Anterior cingulate cortex (tissue), 58 donors: ENCODE measurements at regions not wholly inside any gene's neighbourhood (a gene's known extent, or its start where the extent isn't known, plus 50 kb on each side); places are given as distances from the start of the nearest gene placed in this dataset.

Experiments
- DNase-seq, 58 donors: peaks; one replicate each; lab custom pipeline; 2025; lab: John Stamatoyannopoulos, UW

DNA sequence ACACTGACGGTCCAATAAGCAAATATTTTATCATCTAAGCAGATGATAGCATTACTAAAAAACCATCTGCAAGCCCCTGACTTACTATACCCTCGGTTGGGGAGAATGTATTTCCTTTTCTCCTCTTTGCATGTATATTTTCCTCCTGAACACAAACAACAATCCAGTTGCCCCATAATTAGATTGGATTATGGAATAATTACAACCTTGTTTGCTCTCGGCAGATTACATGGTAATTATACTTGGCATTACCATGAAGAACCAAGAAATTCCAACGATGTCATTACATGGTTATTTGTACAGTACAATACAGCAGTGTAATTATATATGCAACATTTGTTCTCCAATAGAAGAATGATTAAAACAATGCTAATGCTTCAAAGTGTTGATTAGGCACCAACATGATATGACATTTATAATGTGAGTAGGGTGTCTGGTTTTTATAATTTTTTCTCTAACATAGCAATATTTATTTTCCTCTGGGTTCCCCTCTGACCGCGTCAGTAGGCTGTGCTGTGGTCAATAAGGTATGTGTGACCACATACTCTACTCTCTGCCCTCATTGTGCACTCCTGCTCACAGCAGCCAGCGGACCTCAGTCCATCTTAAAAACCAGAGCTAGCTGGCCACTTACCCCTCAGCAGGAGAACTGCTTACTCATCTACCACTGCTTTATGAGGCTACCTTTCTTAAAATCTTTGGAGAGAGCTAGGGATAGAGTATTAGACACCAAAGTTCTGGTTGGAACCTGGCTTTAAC is 176.1 kb downstream of the INSIG2 start:
- no peak for DNase-seq

DNA sequence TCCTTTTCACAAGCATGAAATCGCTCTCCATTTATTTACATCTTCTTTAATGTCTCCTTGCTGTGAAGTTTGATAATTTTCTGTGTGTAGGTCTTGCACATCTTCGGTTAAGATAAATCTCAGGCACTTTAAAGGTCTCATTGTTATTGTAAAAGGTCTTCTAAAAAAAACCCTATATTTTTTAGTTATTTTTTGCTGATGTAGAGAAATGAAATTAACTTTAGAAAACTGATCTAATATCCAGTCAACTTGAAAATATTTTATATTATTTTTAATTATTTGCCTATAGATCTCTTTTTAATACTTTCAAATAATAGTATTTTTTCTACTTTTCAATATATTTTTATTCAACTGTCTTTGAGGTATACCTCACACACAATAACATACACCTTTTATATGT is 169.4 kb downstream of the INSIG2 start:
- no peak for DNase-seq

DNA sequence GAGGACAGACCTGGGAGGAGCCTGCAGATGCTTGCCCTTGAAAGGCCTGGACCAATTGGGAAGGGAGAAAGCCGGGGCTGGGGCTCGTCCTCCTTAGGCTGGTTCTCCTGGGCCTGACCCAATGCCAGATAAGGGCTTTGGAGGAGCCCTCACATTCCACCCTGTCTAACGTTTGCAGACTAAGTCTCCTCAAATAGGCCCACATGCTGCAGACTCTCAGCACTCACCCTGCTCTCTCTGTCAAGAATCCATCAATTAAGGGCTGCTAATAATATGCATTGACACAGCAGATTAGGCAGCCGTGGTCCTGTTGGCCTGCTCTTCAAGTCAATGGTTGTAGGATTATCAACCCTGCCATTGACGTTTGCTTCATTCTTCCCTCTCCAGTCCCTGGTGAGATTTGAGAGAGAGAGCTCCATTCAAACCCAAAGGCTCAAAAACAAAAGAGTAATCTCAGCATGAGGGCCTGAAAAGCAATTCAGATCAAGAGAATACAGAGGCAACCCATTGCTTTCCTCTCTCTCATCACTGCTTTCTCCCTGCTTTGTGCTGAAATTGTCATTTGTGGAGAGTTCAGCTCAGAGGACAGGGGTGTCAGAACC is 167.6 kb downstream of the INSIG2 start:
- DNase-seq: no peak

DNA sequence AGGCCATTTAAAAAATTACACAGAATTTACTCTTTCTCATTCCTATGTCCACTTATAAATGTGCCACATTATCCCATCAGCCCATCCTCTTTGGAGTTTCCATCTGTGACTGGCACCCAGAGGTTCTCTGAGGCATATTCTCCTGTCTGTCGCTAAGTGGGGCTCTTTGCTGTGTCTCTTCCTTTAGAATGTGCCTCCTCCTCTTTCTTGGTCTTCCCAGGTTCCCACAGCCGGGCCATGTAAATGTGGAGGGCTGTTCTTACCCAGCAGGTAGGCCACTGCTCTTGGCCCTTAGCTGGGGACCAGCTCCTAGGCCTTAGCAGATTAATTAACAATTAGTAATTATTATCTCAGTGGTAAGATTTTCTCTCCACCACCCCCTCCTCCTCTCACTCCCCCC is 167.0 kb downstream of the INSIG2 start:
- DNase-seq: no peak

DNA sequence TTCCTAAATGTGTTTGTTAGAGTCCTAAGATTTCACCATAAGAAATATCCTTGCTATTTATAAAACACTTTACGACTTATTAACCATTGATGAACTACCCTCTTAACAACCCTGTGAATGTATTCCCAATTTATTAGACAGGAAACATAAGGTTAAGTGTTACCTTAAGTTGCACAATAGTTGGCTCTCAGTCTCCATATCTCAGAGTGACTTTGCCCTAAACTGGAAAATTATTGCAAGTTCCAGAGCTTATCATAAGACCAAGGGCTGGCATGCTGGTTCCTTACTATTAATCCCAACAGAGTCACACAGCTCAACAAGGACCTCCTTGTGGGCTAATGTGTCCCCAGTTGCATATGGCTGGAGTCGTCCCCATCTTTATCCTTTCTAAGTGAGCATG is 165.8 kb downstream of the INSIG2 start:
- DNase-seq: no peak

DNA sequence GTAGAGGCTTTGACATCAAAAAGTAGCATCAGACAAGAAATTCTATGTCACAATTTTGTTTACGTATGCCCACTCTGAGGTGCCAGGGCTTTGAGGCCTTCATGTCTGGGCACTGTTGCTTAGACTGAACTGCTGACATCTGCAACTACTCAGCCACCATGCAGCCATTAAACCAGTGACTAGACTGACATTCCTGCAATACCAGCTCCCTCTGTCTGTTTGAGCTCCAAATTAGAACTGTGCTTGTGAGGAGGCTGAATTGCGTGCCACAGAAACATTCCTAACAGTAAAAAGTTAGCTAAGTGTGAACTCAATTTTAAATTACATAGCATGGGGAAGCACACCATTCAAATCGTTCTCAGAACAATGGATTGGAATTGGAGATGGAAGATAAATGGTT is 163.2 kb downstream of the INSIG2 start:
- DNase-seq: no peak

DNA sequence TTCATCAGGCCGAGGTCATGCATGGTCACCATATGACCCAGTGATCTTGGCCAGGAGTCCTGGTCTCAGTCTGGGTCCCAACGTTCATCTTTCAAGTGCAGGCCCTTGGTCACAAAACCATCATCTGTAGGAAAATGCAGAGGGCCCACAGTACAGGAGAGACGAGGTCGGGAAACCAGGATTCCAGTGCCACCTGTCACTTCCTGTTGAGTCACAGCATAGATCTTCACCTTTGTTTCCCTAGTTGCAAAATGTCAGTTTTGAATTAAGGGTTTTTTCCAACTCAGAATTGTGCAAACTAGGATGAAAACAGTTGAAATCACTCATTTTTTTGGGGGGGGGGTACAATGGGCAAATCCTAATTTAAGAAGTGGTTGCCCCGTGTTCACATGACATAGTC is 162.2 kb downstream of the INSIG2 start:
- DNase-seq: no peak

DNA sequence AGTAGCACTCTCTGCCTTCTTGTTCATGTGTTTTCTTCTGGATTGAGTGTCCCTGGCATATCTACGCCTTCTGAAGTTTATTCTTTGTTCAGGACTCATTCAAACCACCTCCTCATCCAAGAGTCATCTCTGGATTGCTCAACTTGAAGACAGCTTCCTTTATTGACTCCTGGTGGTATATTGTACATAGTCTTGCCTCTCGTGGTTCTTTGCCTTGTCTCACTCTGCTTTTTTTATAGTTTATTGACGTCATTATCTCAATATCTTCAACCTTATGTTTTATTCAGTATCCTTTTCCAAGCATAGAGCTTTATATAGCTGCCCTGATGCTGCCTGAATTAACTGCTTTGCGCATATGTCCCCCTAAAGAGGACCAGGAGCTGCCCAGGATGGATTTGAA is 161.7 kb downstream of the INSIG2 start:
- DNase-seq: no peak

DNA sequence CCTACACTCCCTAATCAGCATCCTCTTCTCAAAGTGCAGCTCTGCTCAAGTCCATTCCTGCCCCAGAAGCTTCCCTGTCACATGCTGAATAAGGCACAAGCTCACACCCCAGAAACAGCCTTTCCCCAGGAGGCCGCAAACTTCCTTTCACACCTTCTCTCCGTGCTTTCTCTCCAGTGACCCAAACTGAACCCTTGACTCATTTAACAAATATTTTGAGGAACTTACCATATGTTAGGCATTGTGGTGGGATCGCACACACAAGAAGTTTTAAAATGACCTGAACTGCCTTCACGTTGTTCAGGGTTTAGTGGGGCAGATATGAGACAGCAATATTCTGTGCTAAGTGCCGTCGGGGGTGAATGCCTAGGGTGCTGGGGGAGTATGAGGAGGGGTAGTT is 161.3 kb downstream of the INSIG2 start:
- DNase-seq: no peak

DNA sequence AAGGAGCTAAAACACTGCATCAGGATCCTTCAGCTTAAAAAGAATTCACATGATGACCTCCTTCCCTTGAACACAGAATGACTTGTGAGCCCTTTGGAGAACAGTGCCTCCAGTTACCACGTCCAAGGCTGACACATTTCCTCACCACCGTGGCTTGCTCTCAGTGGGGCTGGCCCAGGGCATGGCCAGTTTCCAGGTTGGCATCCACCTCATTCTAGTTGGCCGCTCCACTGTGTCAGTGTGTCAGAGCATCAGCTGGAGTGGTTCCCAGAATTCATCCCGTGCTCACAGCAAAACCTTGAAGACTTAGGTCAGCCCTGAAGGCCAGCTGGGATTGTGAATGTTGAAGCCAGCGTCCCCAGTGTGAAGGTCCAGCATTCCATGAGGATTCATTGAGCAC is 158.5 kb downstream of the INSIG2 start:
- DNase-seq: peak in 1 of 58 donors; percentile 23

DNA sequence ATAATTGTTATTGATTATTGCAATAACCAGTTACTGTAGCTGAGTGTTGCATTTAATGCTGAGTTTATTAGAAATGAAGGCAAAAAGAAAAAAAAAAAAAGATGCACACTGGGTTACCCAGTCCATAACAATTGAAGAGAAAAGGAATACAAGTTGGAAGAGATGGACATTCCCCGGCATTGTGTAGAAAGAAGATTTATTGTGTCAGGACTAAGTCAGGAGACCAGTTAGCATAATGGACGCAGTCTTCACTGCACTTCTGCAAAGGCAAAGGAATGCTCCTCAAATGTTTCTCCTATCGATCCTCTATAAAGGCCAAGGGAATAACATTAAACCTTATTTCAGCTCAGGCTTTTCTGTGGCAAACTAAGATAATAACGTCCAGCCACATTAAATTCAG is 157.8 kb downstream of the INSIG2 start:
- no peak for DNase-seq

DNA sequence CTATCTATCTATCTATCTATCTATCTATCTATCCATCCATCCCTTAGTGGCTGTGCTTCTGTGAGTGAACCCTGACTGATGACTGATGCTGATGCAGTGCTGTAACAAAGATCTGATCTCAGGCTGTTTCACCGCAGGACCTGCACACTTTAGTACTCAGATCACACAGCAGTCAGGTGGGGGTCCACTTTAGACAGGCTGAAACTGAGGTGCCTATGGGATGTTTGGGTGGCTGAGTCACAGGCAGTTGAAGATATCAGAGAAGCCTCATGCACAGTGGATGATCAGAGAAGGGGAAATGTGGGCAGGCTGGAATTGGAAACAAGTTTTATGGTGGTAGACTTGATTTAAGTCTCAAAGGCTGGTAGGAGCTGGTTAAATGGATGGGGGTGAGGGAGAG is 156.4 kb downstream of the INSIG2 start:
- DNase-seq: no peak

DNA sequence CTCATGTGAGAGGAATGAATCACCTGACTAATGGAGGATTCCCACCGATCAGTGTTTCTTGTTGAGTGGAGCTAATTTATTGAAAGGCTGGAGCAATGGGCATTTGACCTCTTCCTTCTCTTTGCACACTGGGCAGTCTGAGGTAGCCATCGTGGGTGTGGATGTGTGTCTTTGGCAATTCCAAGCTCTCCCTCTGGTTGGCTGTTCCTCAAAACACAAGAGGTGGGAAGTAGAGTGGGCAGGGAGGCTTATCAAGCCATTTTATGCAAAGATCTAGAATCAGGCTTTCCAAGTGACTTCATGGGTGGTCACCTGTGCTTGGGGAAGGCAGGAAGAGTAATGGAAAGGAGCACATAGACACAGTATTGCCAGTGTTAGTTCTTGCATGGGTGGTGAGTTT is 154.8 kb downstream of the INSIG2 start:
- DNase-seq: no peak

DNA sequence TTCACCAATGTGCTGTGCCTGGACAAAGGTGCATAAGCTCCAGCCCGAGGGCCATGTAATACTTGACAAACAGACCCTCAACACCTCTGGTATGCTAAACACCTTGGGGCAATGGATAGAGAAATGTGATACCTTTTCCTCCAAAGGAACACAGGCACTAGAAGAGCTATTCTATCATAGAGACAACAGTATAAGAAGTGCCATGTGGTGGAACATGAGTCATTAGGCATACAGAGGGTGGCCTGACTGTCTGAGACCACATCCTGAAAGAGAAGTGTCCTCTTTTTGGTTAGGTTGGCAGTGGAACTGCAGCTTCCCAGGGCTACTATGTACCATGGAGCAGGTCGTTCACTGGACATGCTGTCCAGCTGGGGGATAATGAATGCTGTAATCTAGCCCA is 153.9 kb downstream of the INSIG2 start:
- DNase-seq: no peak

DNA sequence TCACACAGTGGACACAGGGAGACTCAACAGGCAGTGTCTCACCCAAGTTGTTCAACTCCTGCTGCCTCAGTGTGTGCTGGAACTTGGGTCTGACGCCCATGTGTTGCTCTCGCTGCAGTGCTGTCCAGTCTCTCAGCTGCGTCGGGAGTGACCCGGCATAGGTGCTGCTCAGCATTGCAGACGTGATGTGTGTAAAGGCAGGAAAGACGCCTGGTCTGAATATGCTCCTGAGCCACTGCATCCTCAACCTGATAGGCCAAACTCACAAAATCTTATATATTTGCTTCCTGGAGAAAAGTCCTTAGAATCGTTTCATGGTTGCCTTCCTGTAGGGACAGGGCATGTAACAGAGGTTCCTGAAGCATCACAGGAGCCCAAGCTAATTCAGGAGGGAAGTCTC is 152.9 kb downstream of the INSIG2 start:
- no peak for DNase-seq

DNA sequence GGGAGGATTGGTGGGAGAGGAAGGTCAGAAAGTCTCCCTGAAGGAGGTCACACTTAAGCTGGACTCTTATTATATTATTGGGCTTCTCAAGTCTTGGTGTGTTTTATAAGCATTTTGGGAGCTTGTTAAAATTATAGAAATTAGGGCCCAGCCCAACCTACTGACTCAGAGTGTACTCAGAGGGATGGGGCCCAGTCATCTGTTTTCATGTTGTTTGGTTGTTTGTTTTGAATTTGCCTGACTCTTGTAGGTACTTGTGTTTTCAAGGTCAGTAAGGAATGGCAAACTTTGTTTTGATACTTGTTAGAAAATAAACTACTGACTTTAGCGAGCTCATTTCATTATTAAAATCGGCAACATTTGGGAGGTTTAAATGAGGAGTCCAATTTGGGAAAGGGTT is 152.0 kb downstream of the INSIG2 start:
- no peak for DNase-seq

DNA sequence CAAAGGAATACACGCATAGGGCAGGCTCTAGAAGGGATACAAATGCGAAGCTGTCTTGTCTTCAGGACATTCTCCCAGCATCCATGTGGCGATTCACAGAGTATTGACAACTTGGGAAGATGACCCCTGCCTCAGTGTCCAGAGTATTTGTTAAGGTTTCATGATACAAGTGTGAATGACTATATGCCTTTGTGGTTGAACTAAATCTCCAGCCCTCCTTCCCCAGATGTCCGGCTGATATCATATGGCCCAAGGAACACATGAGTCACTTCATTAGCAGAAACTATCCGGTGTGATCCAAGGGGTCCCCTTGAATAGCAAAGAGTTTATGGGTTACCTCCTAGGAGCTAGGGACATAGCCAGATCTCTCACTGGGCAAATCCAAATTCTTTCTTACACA is 151.0 kb downstream of the INSIG2 start:
- no peak for DNase-seq

DNA sequence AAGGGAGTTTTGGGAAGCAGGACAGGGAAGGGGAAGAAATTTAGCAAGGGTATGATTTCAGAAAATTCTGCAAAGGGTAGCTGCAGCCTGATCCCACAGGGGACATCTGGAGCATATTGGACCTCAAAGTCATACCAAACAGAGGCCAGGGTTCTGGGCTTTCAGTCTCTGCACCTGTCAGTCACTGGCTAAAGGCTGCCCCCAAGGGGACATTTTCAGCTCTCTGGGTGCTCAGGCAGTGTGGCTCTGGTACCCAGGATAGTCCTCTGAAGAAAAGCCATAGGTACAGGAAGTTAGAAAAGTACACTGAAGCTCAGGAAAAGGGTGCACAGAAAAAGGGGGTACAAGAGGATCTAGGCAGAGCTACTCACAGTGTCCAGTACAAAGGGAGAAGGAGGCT is 149.2 kb downstream of the INSIG2 start:
- no peak for DNase-seq

DNA sequence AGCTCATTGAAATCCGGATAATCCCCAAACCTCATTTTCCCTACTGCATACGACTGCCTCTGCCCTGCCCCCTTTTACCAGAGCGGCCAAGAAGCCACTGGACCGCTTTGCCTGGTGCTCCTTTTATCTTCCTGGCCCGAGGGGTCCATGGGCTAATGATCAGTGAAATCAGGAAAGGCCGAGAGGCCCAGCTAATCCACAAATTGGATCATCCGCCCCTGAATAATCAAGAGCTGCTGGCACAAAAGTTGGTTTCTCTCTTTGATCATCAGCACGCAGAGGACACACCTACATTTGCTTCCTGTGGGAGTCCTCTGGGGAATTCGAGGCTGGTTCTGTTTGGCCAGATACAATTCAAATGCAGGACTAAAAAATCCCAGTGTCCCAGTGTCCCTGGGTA is 144.5 kb downstream of the INSIG2 start:
- DNase-seq: no peak

DNA sequence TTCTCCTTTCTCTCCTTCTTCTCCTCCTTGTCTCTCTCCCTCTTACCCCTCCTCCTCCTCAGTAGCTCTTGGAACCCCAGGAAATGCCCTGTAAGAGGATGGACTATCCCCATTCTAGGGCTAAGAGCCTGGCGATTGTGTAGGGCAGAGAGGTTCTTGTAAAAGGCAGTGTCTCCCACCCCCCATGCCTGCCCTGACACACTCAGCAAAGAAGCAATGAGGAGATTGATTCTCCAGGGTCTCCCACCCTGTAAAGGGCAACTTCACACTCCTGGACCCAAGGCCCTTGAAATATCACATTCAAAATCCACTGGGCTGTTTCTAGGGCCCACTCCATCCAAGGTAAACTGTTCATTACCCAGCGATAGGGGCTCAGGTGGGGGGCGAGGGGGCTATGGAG is 144.1 kb downstream of the INSIG2 start:
- no peak for DNase-seq

DNA sequence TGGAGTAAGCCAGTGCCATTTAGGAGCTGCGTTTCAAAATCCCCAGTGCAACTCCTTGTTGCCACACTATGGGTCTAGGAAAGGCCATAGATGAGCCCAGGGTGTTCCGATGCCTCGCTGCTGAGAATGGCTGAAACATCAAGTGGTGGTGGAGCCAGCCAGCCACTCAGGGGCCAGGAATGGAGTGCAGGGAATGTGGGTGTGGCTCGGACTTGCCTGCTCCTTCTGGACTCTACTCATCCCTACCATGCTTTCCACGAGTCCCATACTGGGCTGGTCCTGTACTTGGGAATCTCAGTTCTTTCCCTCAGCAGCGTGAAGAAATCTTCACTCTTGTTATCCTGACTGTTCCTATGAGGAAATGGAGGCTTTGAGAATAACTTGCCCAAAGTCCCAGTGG is 143.5 kb downstream of the INSIG2 start:
- DNase-seq: no peak

DNA sequence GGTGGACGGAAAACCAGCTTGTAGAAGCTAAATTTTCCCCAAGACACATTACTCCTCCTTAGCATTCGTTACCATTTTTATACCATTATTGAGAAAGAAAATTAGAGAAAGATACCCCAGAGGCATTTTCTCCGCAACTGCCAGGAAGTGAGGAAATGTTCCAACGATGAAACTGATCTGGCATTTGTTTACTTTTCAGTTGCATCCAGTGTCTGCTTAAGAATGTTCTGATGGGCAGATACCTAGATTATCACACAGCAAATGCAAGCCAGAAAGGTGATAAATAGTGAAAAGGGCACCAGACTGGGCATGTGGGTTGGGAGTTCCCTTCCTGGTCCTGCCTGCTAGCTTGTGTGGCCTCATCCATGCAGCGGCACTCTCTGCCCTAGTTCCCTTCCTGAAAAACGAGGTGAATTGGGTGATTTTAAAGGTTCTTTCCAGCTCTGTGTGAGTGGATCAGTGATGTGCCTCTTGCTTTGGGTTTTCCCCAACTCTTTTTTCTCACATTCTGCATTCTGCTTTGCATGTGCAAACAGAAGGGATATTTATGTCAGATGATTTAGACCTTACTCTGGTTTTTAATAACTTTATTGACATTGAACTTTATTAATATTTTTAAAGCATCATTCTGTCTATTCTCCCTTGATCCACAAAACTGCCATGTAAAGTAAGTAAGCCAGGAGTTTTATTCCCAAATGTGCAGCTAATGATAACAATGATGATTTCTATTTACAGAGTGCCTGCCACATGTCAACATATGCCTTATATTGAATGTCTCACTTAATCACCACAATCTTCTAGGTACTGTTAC is 139.6 kb downstream of the INSIG2 start:
- DNase-seq: no peak
